ENCODE measurements at regions not wholly inside any gene's neighbourhood (a gene's known extent, or its start where the extent isn't known, plus 50 kb on each side); places are given as distances from the start of the nearest gene placed in this dataset.
A peak's percentile ranks its signal among the peaks of the same experiment; 100 is the strongest.
"Not testable (repeated sequence)": the region's sequence is repeated elsewhere in the genome, so short reads cannot be mapped to it uniquely, and the experiment has no call there.

- DNase-seq = no peak
- intact Hi-C loops (cut with DNase I) = no loop called here
These were observed 172.4 kb upstream of the PLXNC1 start for GRCh38 chr12:93976024-93976423.

GRCh38 chr12:93977081-93977480 lies 171.3 kb upstream of the PLXNC1 start:
- no peak for DNase-seq
- intact Hi-C loops (cut with DNase I) = no loop called here

- intact Hi-C loops (cut with DNase I) = no loop called here
- DNase-seq = no peak
These were observed 169.8 kb upstream of the PLXNC1 start for GRCh38 chr12:93978553-93978952.

- peak in 5 of 42 donors; percentile 4 to 27 (median 8) for DNase-seq
- intact Hi-C loops (cut with DNase I) = no loop called here
These were observed 169.2 kb upstream of the PLXNC1 start for GRCh38 chr12:93979189-93979588.

- intact Hi-C loops (cut with DNase I) = no loop called here
- no peak for DNase-seq
These were observed 167.7 kb upstream of the PLXNC1 start for GRCh38 chr12:93980711-93981110.

GRCh38 chr12:93981411-93981810 lies 167.0 kb upstream of the PLXNC1 start:
- intact Hi-C loops (cut with DNase I) = no loop called here
- no peak for DNase-seq

GRCh38 chr12:93982771-93983315 lies 165.5 kb upstream of the PLXNC1 start:
- DNase-seq = no peak
- intact Hi-C loops (cut with DNase I) = no loop called here

GRCh38 chr12:93984005-93984404 lies 164.4 kb upstream of the PLXNC1 start:
- no peak for DNase-seq
- intact Hi-C loops (cut with DNase I) = no loop called here

- no peak for DNase-seq
- intact Hi-C loops (cut with DNase I) = no loop called here
These were observed 158.4 kb upstream of the PLXNC1 start for GRCh38 chr12:93989949-93990348.

- intact Hi-C loops (cut with DNase I) = no loop called here
These were observed 157.3 kb upstream of the PLXNC1 start for GRCh38 chr12:93990832-93991803.

GRCh38 chr12:93991829-93992461 lies 156.4 kb upstream of the PLXNC1 start:
- intact Hi-C loops (cut with DNase I) = no loop called here

More at GRCh38 chr12:93990832-93991803, 157.3 kb upstream of the PLXNC1 start:
- peak; percentile 28 to 86 (median 64) for DNase-seq

GRCh38 chr12:93994721-93995120 lies 153.7 kb upstream of the PLXNC1 start:
- intact Hi-C loops (cut with DNase I) = no loop called here
- no peak for DNase-seq

More at GRCh38 chr12:93991829-93992461, 156.4 kb upstream of the PLXNC1 start:
- no peak for DNase-seq

- intact Hi-C loops (cut with DNase I) = no loop called here
These were observed 152.1 kb upstream of the PLXNC1 start for GRCh38 chr12:93996321-93996720.

GRCh38 chr12:94001691-94002090 lies 146.7 kb upstream of the PLXNC1 start:
- no peak for DNase-seq
- intact Hi-C loops (cut with DNase I) = no loop called here

More at GRCh38 chr12:93996321-93996720, 152.1 kb upstream of the PLXNC1 start:
- DNase-seq = no peak

- DNase-seq; intact Hi-C loops (cut with DNase I): not testable (repeated sequence)
These were observed 145.5 kb upstream of the PLXNC1 start for GRCh38 chr12:94002925-94003324.

GRCh38 chr12:94007833-94008232 lies 140.5 kb upstream of the PLXNC1 start:
- intact Hi-C loops (cut with DNase I); DNase-seq: not testable (repeated sequence)

- intact Hi-C loops (cut with DNase I) = no loop called here
These were observed 138.1 kb upstream of the PLXNC1 start for GRCh38 chr12:94010307-94010706.

GRCh38 chr12:94012071-94012470 lies 136.3 kb upstream of the PLXNC1 start:
- intact Hi-C loops (cut with DNase I) = no loop called here
- DNase-seq = no peak

More at GRCh38 chr12:94010307-94010706, 138.1 kb upstream of the PLXNC1 start:
- DNase-seq = no peak

- intact Hi-C loops (cut with DNase I) = no loop called here
- no peak for DNase-seq
These were observed 135.8 kb upstream of the PLXNC1 start for GRCh38 chr12:94012590-94012989.

GRCh38 chr12:94017247-94017646 lies 131.1 kb upstream of the PLXNC1 start:
- intact Hi-C loops (cut with DNase I); DNase-seq: not testable (repeated sequence)
